ENCODE measurements at regions not wholly inside any gene's neighbourhood (a gene's known extent, or its start where the extent isn't known, plus 50 kb on each side); places are given as distances from the start of the nearest gene placed in this dataset.

- TF ChIP-seq CTCF (IDR thresholded peaks at IDR 0.05) (no peak), POLR2A (IDR thresholded peaks at IDR 0.05) (no peak), POLR2AphosphoS5 (IDR thresholded peaks at IDR 0.05) (no peak), EP300 (IDR thresholded peaks at IDR 0.05) (no peak)
These were observed 1343.0 kb upstream of the SLC39A10 start for GRCh38 chr2:194314042-194314441.

Data from suprapubic skin (tissue), 4 donors.